ENCODE measurements at regions not wholly inside any gene's neighbourhood (a gene's known extent, or its start where the extent isn't known, plus 50 kb on each side); places are given as distances from the start of the nearest gene placed in this dataset.
"Not testable (repeated sequence)": the region's sequence is repeated elsewhere in the genome, so short reads cannot be mapped to it uniquely, and the experiment has no call there.

DNA sequence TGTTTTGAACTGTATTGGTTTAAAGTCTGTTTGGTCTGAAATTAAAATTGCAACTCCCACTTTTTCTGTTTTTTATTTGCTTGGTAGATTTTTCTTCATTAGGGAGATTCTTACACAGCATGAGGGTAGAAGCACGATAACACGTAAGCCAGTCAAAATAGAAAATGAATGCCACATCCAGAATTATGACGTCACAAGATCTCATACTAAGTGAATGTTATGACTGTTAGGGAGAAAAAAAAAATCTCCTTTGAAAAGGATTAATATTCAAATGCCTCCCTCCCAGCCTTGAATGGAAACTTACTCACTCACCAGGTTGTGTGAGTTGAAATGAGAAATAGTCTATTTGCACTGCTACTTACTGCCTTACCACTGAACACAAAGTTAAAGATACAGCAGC, 670.8 kb downstream of the TFAP2A start:
- no peak for DNase-seq (ENCODE audit: low read depth in 3 of 3, low spot score in 1 of 3)

GRCh38 chr6:9732056-9732455, 682.8 kb downstream of the TFAP2A start:
- DNase-seq (ENCODE audit: low read depth in 3 of 3, low spot score in 1 of 3) = no peak

GRCh38 chr6:9725776-9726175, 689.1 kb downstream of the TFAP2A start:
- not testable (repeated sequence) for DNase-seq (ENCODE audit: low read depth in 3 of 3, low spot score in 1 of 3)

GRCh38 chr6:9717568-9717967, 697.3 kb downstream of the TFAP2A start:
- no peak for DNase-seq (ENCODE audit: low read depth in 3 of 3, low spot score in 1 of 3)

DNA sequence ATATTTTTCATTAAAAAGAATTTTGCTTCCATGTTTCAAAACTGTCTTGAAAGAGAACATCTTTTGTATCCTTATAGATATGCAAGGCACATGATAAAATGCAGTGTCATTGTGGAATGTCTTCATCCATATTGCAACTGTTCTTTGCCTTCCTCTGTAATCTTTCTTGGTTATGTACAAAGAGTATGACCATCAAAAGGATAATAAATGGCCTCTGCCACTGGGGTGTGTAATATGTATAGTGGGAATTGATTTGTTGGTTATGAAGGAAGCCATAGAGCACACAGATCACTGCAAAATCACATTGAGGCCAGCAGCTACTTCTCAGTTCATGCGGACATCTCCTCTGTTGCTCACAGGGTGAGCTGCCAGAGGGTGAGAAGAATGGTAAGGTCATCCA, 703.5 kb downstream of the TFAP2A start:
- DNase-seq (ENCODE audit: low read depth in 3 of 3, low spot score in 1 of 3) = no peak

DNA sequence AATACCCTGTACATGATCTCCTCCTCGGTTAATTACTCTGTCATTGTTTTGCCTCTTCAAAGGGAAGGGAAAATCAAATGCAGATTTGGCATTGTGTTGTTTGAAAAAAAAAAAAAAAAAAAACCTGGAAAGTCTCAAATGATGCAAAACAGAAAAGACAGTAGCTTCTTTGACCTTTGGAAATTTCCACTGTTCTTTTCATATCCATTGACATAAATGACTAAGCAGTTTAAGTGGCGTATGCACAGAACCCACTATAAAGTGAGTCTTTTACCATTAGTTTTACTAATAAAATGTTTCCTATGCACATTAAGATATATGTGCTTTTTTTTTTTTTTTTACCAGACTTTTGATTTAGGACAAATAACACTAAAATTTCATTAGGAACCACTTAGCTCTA, 704.3 kb downstream of the TFAP2A start:
- no peak for DNase-seq (ENCODE audit: low read depth in 3 of 3, low spot score in 1 of 3)

DNA sequence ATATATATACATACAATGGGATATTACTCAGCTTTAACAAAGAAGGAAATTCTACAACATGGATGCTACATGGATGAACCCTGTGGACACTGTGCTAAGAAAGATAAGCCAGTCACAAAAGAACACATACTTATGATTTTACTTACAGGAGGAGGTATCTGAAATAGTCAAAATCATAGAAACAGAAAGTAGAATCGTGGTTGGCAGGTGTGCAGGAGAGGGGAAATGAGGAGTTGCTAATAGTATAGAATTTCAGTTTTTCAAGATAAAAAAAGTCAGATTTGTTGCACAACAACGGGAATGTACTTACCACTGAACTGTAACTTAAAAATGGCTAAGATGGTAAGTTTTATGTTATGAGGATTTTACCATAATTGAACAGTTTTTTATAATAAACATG, 706.3 kb downstream of the TFAP2A start:
- no peak for DNase-seq (ENCODE audit: low read depth in 3 of 3, low spot score in 1 of 3)

- DNase-seq (ENCODE audit: low read depth in 3 of 3, low spot score in 1 of 3) = no peak
Observed at GRCh38 chr6:9704989-9705388, 709.9 kb downstream of the TFAP2A start.

- no peak for DNase-seq (ENCODE audit: low read depth in 3 of 3, low spot score in 1 of 3)
Observed at GRCh38 chr6:9702914-9703313, 712.0 kb downstream of the TFAP2A start.

- no peak for DNase-seq (ENCODE audit: low read depth in 3 of 3, low spot score in 1 of 3)
Observed at GRCh38 chr6:9699888-9700287, 715.0 kb downstream of the TFAP2A start.

DNA sequence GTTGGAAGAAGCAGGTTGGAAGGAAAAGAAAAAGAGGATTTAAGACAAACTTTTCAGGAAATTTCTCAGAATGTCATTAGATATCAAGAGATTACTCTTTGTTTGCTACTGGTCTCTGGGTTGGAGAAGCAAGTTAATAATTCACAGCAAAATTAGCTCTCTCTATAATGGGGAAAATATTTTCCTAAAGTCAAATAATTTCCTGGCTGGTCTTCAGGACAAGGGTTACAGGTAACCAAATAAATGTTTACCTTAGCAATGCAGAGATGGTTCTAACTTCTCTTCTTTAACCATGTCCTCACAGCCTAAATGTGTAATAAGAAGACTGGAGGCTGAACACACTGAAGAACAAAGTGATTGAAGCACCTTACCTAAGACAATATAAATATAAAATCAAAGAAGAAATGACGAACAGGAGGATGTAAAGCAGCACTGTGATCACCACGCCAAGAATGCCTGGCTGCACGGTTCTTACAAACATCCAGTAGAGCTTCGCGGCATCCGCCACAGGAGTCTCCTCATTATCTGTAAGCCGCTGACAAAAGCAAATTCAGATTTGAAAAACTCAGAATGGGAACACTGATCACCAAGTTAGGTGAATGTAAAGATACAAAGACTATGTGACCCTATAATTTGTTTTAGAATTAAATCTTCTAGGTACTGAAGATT, 717.5 kb downstream of the TFAP2A start:
- DNase-seq (ENCODE audit: low read depth in 3 of 3, low spot score in 1 of 3) = no peak

GRCh38 chr6:9690388-9690787, 724.5 kb downstream of the TFAP2A start:
- no peak for DNase-seq (ENCODE audit: low read depth in 3 of 3, low spot score in 1 of 3)

DNA sequence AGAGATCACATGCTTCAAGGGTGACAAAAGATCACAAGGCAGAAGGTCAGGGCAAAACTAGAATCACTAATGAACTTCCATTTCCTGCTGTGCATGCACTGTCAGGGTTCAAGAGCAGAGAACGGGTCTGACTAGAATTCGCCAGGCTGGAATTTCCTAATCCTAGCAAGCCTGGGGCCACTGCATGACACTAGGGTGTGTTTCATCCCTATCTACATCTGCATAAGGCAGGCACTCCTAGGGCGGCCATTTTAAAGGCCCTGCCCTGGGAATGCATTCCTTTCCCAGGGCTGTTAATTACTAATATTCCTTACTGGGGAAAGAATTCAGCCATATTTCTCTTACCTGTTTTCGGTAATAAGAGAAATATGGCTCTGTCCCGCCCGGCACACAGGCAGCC, 734.1 kb downstream of the TFAP2A start:
- not testable (repeated sequence) for DNase-seq (ENCODE audit: low read depth in 3 of 3, low spot score in 1 of 3)

GRCh38 chr6:9675122-9675521, 739.8 kb downstream of the TFAP2A start:
- DNase-seq (ENCODE audit: low read depth in 3 of 3, low spot score in 1 of 3) = no peak

GRCh38 chr6:9659848-9660247, 755.0 kb downstream of the TFAP2A start:
- no peak for DNase-seq (ENCODE audit: low read depth in 3 of 3, low spot score in 1 of 3)

DNA sequence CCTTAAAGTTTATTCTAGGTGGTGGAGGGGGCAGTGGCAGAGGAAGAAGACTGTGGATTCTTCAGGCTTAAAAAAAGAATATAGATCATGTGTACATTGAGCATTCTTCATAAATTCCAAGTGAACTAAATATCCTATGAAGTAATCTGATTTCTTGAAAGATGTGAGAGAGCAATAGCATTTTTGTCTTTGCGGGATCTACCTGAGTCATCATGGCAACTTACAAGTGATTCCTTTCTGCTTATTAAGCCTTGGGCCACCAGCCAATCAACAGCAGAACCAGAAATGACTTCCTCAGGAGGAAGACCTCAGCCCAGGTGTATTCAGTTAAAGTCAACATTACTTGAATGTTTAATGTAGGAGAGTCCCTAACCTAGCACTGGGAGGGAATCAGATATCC, 756.9 kb downstream of the TFAP2A start:
- no peak for DNase-seq (ENCODE audit: low read depth in 3 of 3, low spot score in 1 of 3)

GRCh38 chr6:9647599-9647998, 767.3 kb downstream of the TFAP2A start:
- no peak for DNase-seq (ENCODE audit: low read depth in 3 of 3, low spot score in 1 of 3)

DNA sequence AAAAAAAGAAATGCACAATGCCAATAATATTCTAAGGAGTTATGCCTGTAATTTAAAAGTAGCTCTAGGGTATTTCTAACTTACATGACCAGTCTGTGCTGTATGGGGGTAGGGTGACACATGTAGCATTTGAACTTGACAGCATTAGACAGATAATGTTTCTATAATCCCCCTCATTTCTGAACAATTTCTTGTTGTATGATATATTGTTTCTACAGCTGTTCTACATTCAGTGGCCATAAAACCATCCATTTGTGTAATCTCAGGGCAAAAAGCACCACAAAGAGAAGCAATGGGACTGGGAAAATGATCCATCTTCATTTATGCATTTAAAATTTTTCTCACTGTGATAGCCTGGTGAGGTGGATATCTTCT, 767.8 kb downstream of the TFAP2A start:
- DNase-seq (ENCODE audit: low read depth in 3 of 3, low spot score in 1 of 3) = no peak

- DNase-seq (ENCODE audit: low read depth in 3 of 3, low spot score in 1 of 3) = no peak
Observed at GRCh38 chr6:9646342-9647070, 768.4 kb downstream of the TFAP2A start.

- no peak for DNase-seq (ENCODE audit: low read depth in 3 of 3, low spot score in 1 of 3)
Observed at GRCh38 chr6:9638861-9639260, 776.0 kb downstream of the TFAP2A start.

- no peak for DNase-seq (ENCODE audit: low read depth in 3 of 3, low spot score in 1 of 3)
Observed at GRCh38 chr6:9634776-9635175, 780.1 kb downstream of the TFAP2A start.

DNA sequence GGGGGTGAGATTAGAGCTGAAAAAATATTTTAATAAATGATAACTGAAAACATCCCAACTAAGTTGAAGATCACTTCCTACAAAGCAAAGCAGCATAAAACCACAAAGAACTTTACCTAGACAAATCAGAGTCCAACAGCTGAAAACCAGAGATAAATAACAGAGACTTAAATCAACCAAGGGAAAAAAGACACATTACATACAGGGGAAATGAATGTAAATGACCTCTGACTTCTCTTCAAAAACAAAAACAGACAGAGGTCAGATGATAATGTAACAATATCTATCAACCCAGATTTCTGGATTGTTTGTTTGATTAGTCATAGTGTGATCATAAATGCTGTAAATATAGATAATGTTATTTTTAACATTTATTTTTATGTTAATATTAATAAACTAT, 782.8 kb downstream of the TFAP2A start:
- no peak for DNase-seq (ENCODE audit: low read depth in 3 of 3, low spot score in 1 of 3)

- DNase-seq (ENCODE audit: low read depth in 3 of 3, low spot score in 1 of 3) = no peak
Observed at GRCh38 chr6:9628819-9629218, 786.1 kb downstream of the TFAP2A start.

Measured in stimulated activated CD4-positive, alpha-beta T cell treated with anti-CD3 and anti-CD28 coated beads, TNF-alpha, amount 100 ng/mL, for 1 hour (primary cell).